ENCODE measurements at regions not wholly inside any gene's neighbourhood (a gene's known extent, or its start where the extent isn't known, plus 50 kb on each side); places are given as distances from the start of the nearest gene placed in this dataset.
"Not testable (repeated sequence)": the region's sequence is repeated elsewhere in the genome, so short reads cannot be mapped to it uniquely, and the experiment has no call there.

DNA sequence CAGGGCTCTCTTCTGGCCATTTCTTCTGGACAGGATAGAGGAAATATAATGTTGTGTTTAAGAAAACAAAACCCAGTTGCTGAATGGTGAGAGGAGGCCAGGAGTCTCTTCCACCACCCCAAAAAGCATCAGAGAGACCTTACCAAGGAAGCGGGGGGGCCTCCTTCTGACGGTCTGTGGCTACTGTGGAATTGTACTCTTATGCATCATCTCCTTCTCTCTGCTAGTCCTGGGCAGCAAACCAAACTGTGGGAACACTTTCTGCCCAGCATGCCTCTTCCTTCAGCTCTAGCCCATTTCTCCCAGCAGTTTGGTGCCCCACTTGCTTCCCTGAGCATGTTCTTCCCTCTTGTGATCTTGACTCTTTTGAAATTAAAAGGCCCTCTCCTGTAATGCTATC lies 157.7 kb downstream of the HHIPL2 start:
- peaks cover 6% of the 10 kb centered on the region for H3K4me1 Mint-ChIP-seq
- DNase-seq = no peak
- H3K27me3 Mint-ChIP-seq = no peaks in the 10 kb centered on the region
- no peaks in the 10 kb centered on the region for H3K36me3 Mint-ChIP-seq (ENCODE audit: low read depth)
- no peak overlapping the region for H3K4me3 Mint-ChIP-seq
- ATAC-seq = no peak
- no peak overlapping the region for H3K27ac Mint-ChIP-seq
- H3K9me3 Mint-ChIP-seq = peaks cover 7% of the 10 kb centered on the region

DNA sequence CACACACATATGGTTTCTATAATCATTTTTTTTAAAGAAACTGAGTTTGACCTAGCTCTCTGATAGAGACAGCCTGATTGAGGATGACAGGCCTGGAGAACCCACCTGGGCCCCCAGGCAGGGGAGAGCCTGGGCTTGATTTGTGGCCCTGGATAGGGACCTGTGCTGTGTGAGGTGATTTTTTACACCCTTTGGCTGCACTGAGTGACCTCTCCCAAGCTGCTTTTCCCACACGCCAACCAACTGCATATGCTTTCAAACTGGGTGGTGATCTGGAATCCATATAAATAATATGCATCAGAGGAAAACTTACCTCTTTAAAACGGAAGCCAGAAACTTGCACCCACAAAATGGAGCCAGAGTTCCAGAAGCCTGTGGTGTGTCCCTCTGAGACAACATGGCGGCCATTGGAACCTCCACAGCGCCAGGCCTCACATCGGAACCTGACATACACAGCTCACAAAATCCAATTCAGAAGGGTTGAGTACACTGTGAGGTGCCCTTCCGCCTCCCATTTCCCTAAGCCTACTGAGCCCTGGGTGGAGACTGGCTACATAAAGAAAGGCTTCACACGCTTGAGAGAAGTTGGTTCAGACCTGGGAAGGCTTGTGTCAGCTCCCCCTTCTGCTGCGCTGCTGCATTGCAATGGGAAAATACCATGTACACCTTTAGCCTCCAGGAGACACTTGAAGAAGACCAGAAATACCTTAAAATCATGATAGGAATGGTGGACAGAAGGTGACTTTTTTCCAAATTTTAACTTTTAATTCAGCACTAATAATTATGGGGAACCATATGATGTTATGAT lies 160.7 kb downstream of the HHIPL2 start:
- ATAC-seq (no peak), DNase-seq (no peak)
- no peaks in the 10 kb centered on the region for H3K36me3 Mint-ChIP-seq (ENCODE audit: low read depth)
- peaks cover 7% of the 10 kb centered on the region for H3K4me1 Mint-ChIP-seq
- H3K27ac Mint-ChIP-seq = no peak overlapping the region
- H3K9me3 Mint-ChIP-seq = peaks cover 7% of the 10 kb centered on the region
- H3K27me3 Mint-ChIP-seq = no peaks in the 10 kb centered on the region
- H3K4me3 Mint-ChIP-seq = no peak overlapping the region

GRCh38 chr1:222385955-222386354 lies 161.9 kb downstream of the HHIPL2 start:
- no peaks in the 10 kb centered on the region for H3K27me3 Mint-ChIP-seq
- DNase-seq (no peak), ATAC-seq (no peak)
- H3K36me3 Mint-ChIP-seq (ENCODE audit: low read depth) = no peaks in the 10 kb centered on the region
- peaks cover 11% of the 10 kb centered on the region for H3K4me1 Mint-ChIP-seq
- H3K4me3 Mint-ChIP-seq = no peak overlapping the region
- no peak overlapping the region for H3K27ac Mint-ChIP-seq
- peaks cover 7% of the 10 kb centered on the region for H3K9me3 Mint-ChIP-seq

DNA sequence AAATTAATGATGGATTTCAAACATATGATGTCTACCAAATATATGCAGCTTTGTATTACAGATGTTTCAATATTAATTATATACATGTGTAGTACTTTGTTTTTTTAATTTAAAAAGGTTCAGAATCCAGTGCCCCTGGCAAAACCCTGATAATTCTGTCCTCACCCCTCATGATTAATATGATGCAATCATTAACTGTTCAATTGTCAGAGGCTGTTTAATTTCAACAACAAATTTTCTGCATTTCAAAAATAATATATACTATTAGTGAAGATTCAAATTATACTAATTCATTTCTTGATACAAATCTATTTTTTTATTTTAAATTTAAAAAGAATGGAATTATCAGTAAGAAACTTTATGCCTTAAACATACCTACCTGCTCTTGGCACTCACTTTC lies 162.6 kb downstream of the HHIPL2 start:
- ATAC-seq (no peak), DNase-seq (no peak)
- H3K27me3 Mint-ChIP-seq = no peaks in the 10 kb centered on the region
- H3K27ac Mint-ChIP-seq = no peak overlapping the region
- peaks cover 11% of the 10 kb centered on the region for H3K4me1 Mint-ChIP-seq
- H3K36me3 Mint-ChIP-seq (ENCODE audit: low read depth) = no peaks in the 10 kb centered on the region
- H3K4me3 Mint-ChIP-seq = no peak overlapping the region
- peaks cover 10% of the 10 kb centered on the region for H3K9me3 Mint-ChIP-seq

- H3K36me3 Mint-ChIP-seq (ENCODE audit: low read depth) = no peaks in the 10 kb centered on the region
- no peak for ATAC-seq
- peaks cover 16% of the 10 kb centered on the region for H3K9me3 Mint-ChIP-seq
- no peak for DNase-seq
- no peak overlapping the region for H3K4me3 Mint-ChIP-seq
- H3K27ac Mint-ChIP-seq = no peak overlapping the region
- no peaks in the 10 kb centered on the region for H3K27me3 Mint-ChIP-seq
- H3K4me1 Mint-ChIP-seq = peaks cover 11% of the 10 kb centered on the region
These were observed 163.4 kb downstream of the HHIPL2 start for GRCh38 chr1:222384531-222384930.

DNA sequence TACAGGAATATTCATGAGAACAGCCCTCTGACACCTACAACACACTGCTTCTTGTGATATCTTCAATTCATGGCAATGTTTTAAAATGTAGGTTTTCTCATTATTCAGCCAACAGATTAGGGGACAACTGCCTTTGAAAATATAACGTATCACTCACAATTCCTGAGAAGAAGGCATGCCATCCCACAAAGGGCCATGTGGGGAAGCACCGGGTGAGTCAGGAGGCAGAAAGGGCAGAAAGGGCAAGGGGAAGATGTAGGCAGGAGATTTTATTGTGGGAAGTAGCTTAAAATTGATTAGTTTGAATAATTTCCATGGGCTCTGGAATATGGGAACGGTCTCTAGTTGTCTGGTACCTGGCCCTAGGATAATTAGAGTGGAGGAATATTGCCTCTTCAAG lies 165.7 kb downstream of the HHIPL2 start:
- Mint-ChIP-seq H3K27ac (no peak overlapping the region), H3K4me3 (no peak overlapping the region), H3K9me3 (peaks cover 9% of the 10 kb centered on the region), H3K4me1 (peaks cover 11% of the 10 kb centered on the region), H3K36me3 (ENCODE audit: low read depth) (no peaks in the 10 kb centered on the region), H3K27me3 (no peaks in the 10 kb centered on the region)
- no peak for DNase-seq
- no peak for ATAC-seq

DNA sequence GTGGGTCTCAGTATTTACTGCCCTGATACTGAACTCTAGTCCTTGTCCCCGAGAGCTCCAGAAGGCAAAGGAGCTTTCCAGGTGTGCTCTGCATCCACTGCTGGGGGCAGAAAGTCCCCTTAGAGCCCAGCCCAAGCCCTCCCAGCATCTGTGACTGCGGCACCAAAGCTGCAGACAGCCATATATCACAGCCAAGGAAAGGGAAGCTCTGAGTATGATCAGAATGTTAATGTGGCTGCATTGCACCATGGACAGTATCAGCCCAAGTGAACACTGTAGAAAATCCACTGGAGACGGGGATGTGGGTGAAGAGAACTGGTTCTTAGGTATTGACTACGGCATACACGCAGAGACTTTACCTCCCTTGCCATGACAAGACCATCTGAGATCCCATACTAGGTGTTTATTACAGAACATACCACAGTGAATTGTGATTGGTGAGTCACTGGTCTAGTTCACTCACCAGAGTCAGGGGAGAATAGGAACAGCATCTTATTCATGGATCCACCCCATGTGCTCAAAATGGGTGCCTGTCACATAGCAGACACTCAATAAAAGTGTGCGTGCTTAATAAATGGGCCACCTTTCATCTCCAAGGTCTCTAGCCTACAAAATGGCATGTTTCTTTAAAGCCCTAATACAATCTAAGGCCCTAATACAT lies 170.3 kb downstream of the HHIPL2 start:
- ATAC-seq (peak; percentile 25), DNase-seq (no peak)
- no peaks in the 10 kb centered on the region for H3K27me3 Mint-ChIP-seq
- peaks cover 19% of the 10 kb centered on the region for H3K4me1 Mint-ChIP-seq
- peaks cover 9% of the 10 kb centered on the region for H3K9me3 Mint-ChIP-seq
- H3K36me3 Mint-ChIP-seq (ENCODE audit: low read depth) = no peaks in the 10 kb centered on the region
- H3K27ac Mint-ChIP-seq = no peak overlapping the region
- no peak overlapping the region for H3K4me3 Mint-ChIP-seq

DNA sequence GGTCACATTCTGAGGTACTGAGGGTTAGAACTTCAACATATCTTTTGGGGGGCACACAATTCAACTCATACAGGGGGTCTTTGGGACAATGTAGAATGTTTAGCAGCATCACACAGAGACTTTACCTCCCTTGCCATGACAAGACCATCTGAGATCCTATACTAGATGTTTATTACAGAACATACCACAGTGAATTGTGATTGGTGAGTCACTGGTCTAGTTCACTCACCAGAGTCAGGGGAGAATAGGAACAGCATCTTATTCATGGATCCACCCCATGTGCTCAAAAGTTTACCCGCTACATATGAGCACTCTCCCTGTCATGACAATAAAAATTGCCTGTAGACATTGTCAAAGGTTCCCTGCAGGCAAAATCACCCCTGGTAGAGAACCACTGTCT lies 171.1 kb downstream of the HHIPL2 start:
- not testable (repeated sequence) for H3K27me3 Mint-ChIP-seq; H3K4me3 Mint-ChIP-seq; H3K36me3 Mint-ChIP-seq (ENCODE audit: low read depth); H3K9me3 Mint-ChIP-seq; H3K27ac Mint-ChIP-seq; DNase-seq; ATAC-seq
- H3K4me1 Mint-ChIP-seq = peaks cover 11% of the 10 kb centered on the region

DNA sequence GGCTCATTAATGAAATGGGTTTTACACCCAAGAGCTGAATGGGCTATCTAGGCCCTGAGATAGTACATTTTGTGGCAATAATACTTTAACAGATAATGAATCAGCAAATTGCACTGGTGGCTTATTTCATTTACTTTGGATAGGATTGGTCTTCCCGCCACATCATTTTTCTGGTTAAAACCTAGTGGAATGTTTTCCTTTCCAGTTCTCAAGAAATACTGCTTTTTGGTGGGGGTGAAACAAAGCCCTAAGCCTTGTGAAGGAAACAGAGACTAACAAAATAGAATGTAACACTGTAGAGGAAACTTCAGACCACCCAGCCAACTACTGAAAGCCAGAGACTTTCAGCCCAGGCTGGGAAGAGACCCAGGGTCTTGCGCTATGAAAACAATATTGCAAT lies 172.2 kb downstream of the HHIPL2 start:
- Mint-ChIP-seq H3K4me3 (no peak overlapping the region), H3K9me3 (peaks cover 9% of the 10 kb centered on the region), H3K27ac (no peak overlapping the region), H3K27me3 (no peaks in the 10 kb centered on the region), H3K36me3 (ENCODE audit: low read depth) (no peaks in the 10 kb centered on the region), H3K4me1 (peaks cover 11% of the 10 kb centered on the region)
- DNase-seq (no peak), ATAC-seq (no peak)

- Mint-ChIP-seq H3K9me3 (no peaks in the 10 kb centered on the region), H3K27ac (no peak overlapping the region), H3K4me3 (no peak overlapping the region), H3K4me1 (peaks cover 11% of the 10 kb centered on the region), H3K36me3 (ENCODE audit: low read depth) (no peaks in the 10 kb centered on the region), H3K27me3 (no peaks in the 10 kb centered on the region)
- ATAC-seq (peak; percentile 31), DNase-seq (no peak)
These were observed 173.9 kb downstream of the HHIPL2 start for GRCh38 chr1:222373831-222374602.

DNA sequence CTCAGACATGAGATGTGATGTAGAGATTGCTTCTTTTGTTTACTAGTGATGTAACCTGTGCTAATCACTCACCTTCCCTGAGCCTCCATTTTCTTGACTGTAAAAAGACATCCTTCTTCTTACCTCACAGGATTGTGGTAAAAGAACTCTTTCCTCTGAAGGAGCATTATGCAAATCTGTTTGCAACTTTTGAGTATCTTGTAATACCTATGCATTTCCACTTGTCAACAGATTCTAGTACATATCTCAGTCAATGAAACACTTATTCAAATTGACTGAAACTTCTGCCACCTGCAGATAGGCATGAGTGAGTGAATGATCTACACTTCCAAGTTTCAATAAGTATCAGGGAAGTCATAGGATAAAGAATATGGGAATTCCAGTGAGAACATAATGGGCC lies 174.7 kb downstream of the HHIPL2 start:
- no peak for ATAC-seq
- no peaks in the 10 kb centered on the region for H3K36me3 Mint-ChIP-seq (ENCODE audit: low read depth)
- peaks cover 11% of the 10 kb centered on the region for H3K4me1 Mint-ChIP-seq
- no peak for DNase-seq
- H3K27me3 Mint-ChIP-seq = no peaks in the 10 kb centered on the region
- H3K4me3 Mint-ChIP-seq = no peak overlapping the region
- H3K27ac Mint-ChIP-seq = no peak overlapping the region
- no peaks in the 10 kb centered on the region for H3K9me3 Mint-ChIP-seq

DNA sequence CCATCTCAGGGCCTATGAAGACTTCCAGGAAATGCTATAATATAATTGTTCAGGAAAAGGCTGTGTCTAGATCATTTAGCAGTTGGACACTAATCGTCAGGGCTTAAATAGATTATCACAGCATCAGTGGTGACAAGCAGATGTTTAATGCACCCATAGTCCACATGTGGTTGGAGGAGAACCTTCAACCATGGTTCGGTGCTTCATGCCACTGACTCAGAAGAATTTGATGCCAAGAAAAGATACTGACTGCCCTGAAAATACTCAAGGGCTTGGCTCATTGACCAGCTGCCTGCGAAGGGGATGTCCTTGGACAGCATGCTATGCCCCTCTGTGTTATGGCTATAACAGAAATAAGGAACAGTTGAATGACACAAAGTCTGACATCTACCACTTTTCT lies 175.7 kb downstream of the HHIPL2 start:
- Mint-ChIP-seq H3K27ac (no peak overlapping the region), H3K36me3 (ENCODE audit: low read depth) (no peaks in the 10 kb centered on the region), H3K27me3 (no peaks in the 10 kb centered on the region), H3K4me1 (peaks cover 11% of the 10 kb centered on the region), H3K9me3 (no peaks in the 10 kb centered on the region), H3K4me3 (no peak overlapping the region)
- no peak for DNase-seq
- no peak for ATAC-seq

DNA sequence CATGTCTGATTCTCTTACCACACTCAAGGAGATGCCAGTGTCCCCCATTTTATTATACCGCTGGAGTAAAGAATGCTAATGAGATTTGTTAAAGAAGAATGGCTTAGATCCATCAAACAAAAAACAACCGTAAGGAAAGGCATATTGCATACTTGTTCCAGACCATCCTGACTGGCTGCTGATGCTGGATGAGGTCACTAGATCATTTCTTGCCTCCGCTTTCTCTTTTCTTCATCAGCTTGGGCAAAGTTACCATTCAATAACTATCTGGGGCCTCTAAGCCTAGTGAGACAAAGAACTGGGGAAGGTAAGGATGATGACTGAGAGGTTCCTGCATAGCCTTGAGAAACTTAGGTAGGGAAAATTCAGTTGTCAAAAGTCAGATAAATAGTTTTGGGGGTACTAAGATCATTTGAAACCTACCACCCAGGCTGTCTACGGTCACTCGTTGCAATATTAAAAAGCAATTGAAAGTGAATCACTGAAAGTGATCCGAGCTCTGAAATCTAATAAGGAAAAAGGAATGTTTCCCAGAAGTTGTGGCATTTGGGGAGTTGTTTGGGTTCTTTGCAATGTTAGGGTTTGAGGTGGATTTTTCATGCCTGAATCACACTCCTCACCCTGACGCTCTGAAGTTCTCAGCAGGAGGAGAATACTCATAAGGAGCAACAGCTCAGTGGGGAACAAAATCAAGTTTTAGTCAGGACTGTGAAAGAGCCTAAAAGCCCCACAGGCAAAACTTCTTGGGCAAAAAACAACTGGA lies 176.8 kb downstream of the HHIPL2 start:
- H3K36me3 Mint-ChIP-seq (ENCODE audit: low read depth) = no peaks in the 10 kb centered on the region

GRCh38 chr1:222370081-222370912 lies 177.6 kb downstream of the HHIPL2 start:
- Mint-ChIP-seq H3K27me3 (no peaks in the 10 kb centered on the region), H3K36me3 (ENCODE audit: low read depth) (no peaks in the 10 kb centered on the region), H3K27ac (no peak overlapping the region), H3K4me1 (peaks cover 10% of the 10 kb centered on the region), H3K9me3 (no peaks in the 10 kb centered on the region), H3K4me3 (no peak overlapping the region)
- ATAC-seq (no peak), DNase-seq (no peak)

More for the DNA sequence above, 176.8 kb downstream of the HHIPL2 start:
- DNase-seq (no peak), ATAC-seq (no peak)
- H3K27me3 Mint-ChIP-seq = no peaks in the 10 kb centered on the region
- no peak overlapping the region for H3K27ac Mint-ChIP-seq
- no peak overlapping the region for H3K4me3 Mint-ChIP-seq
- peaks cover 10% of the 10 kb centered on the region for H3K4me1 Mint-ChIP-seq
- no peaks in the 10 kb centered on the region for H3K9me3 Mint-ChIP-seq
